ENCODE measurements at regions not wholly inside any gene's neighbourhood (a gene's known extent, or its start where the extent isn't known, plus 50 kb on each side); places are given as distances from the start of the nearest gene placed in this dataset.

DNA sequence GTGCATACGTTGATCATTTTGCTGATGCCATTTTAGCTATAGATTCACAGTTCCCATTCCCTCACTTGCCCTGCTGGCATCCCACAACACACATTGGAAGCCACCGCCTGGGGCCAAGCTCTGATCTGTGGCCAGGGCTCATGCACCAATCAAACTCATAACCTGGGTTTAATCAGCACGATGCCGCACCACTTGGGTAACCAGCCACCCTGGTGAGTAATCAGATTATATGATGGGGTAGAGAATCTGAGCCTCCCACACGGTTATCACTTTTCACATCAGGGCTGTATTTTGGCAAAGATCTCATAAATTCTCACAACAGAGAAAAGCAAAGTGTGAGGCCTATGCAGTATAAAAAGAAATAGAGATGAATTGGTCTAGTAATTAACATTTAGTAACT, 66.0 kb upstream of the TNFRSF19 start:
- TF ChIP-seq, protein P1, sequence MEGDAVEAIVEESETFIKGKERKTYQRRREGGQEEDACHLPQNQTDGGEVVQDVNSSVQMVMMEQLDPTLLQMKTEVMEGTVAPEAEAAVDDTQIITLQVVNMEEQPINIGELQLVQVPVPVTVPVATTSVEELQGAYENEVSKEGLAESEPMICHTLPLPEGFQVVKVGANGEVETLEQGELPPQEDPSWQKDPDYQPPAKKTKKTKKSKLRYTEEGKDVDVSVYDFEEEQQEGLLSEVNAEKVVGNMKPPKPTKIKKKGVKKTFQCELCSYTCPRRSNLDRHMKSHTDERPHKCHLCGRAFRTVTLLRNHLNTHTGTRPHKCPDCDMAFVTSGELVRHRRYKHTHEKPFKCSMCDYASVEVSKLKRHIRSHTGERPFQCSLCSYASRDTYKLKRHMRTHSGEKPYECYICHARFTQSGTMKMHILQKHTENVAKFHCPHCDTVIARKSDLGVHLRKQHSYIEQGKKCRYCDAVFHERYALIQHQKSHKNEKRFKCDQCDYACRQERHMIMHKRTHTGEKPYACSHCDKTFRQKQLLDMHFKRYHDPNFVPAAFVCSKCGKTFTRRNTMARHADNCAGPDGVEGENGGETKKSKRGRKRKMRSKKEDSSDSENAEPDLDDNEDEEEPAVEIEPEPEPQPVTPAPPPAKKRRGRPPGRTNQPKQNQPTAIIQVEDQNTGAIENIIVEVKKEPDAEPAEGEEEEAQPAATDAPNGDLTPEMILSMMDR (IDR thresholded peaks at IDR 0.05), result no peak
- no peak for TF ChIP-seq POLR2A (IDR thresholded peaks at IDR 0.05)
